MM.1S (cell line): ENCODE measurements at regions not wholly inside any gene's neighbourhood (a gene's known extent, or its start where the extent isn't known, plus 50 kb on each side); places are given as distances from the start of the nearest gene placed in this dataset.

Source experiments
- CTCF ChIP-seq: fragments of 300-600 bp; sonication (generic); IDR thresholded peaks from 2 replicates; pipeline ENCODE4 v1.5.1; 2016; ENCODE audit warnings: antibody characterized with exemption, low read length, mixed read lengths
- EZH2 ChIP-seq: fragments of 300-600 bp; sonication (generic); optimal IDR thresholded peaks from 2 replicates; pipeline ENCODE3; 2017; ENCODE audit warnings: low read depth, mild to moderate bottlenecking, antibody characterized with exemption, low read length, mixed read lengths

- TF ChIP-seq CTCF = no peak
- TF ChIP-seq EZH2 = no peak
Observed at GRCh38 chr2:185179743-185180142, 558.9 kb upstream of the FSIP2 start.
